ENCODE measurements at regions not wholly inside any gene's neighbourhood (a gene's known extent, or its start where the extent isn't known, plus 50 kb on each side); places are given as distances from the start of the nearest gene placed in this dataset.
A peak's percentile ranks its signal among the peaks of the same experiment; 100 is the strongest.

- Histone ChIP-seq H3K27ac (peak overlapping the region; percentile 78), H3K9me3 (ENCODE audit: insufficient read depth, low read depth) (no peaks in the 10 kb centered on the region), H3K36me3 (ENCODE audit: low read depth) (no peaks in the 10 kb centered on the region), H3K27me3 (ENCODE audit: insufficient read depth, low read depth) (no peaks in the 10 kb centered on the region), H2AFZ (no peak overlapping the region), H3K4me2 (no peak overlapping the region), H3K79me2 (ENCODE audit: low read depth) (no peaks in the 10 kb centered on the region), H3K9me2 (ENCODE audit: insufficient read depth) (no peaks in the 10 kb centered on the region), H3K4me3 (no peak overlapping the region), H3K4me1 (replicated peaks; ENCODE audit: insufficient read depth) (peaks cover 19% of the 10 kb centered on the region; the same call in 1 of the 2 replicates), H4K20me1 (ENCODE audit: insufficient read depth) (no peaks in the 10 kb centered on the region), H3F3A (ENCODE audit: insufficient read depth, low read depth) (no peaks in the 10 kb centered on the region; the same call in 1 of the 2 replicates)
- ChIA-PET CTCF (no interaction called here), POLR2A (ENCODE audit: unreplicated experiment) (interaction anchor here (0.5 kb wide), 1 partner anchor 19 kb away, joined by 4 read pairs; no protein-coding TSS in a partner anchor)
- no TSS peak for BruUV-seq (replicated peaks)
- intact Hi-C loops (cut with micrococcal nuclease; ENCODE audit: unreplicated experiment), result no loop called here
- no peak for TF ChIP-seq EZH2 (IDR thresholded peaks at IDR 0.05; ENCODE audit: low read depth)
- TF ChIP-seq CTCF (conservative IDR thresholded peaks at IDR 0.05), result no peak
- no peak for DNase-seq
Observed at GRCh38 chr10:4685491-4685890, 140.5 kb upstream of the AKR1E2 start.

GRCh38 chr10:4684434-4684833, 141.6 kb upstream of the AKR1E2 start:
- intact Hi-C loops (cut with micrococcal nuclease; ENCODE audit: unreplicated experiment), result no loop called here
- Histone ChIP-seq H3F3A (ENCODE audit: insufficient read depth, low read depth) (no peaks in the 10 kb centered on the region; the same call in 1 of the 2 replicates), H3K79me2 (ENCODE audit: low read depth) (no peaks in the 10 kb centered on the region), H3K36me3 (ENCODE audit: low read depth) (no peaks in the 10 kb centered on the region), H3K4me2 (no peak overlapping the region), H3K4me3 (no peak overlapping the region), H3K9me3 (ENCODE audit: insufficient read depth, low read depth) (no peaks in the 10 kb centered on the region), H3K27me3 (ENCODE audit: insufficient read depth, low read depth) (no peaks in the 10 kb centered on the region), H2AFZ (no peak overlapping the region), H3K27ac (no peak overlapping the region), H4K20me1 (ENCODE audit: insufficient read depth) (no peaks in the 10 kb centered on the region), H3K4me1 (replicated peaks; ENCODE audit: insufficient read depth) (peaks cover 19% of the 10 kb centered on the region; the same call in 1 of the 2 replicates), H3K9me2 (ENCODE audit: insufficient read depth) (no peaks in the 10 kb centered on the region)
- no TSS peak for BruUV-seq (replicated peaks)
- ChIA-PET POLR2A (ENCODE audit: unreplicated experiment) (no interaction called here), CTCF (no interaction called here)
- peak in 1 of 2 experiments; percentile 44 for DNase-seq
- TF ChIP-seq EZH2 (IDR thresholded peaks at IDR 0.05; ENCODE audit: low read depth) (no peak), CTCF (conservative IDR thresholded peaks at IDR 0.05) (no peak)

GRCh38 chr10:4683838-4684237, 142.2 kb upstream of the AKR1E2 start:
- DNase-seq, result no peak
- Histone ChIP-seq H3K9me3 (ENCODE audit: insufficient read depth, low read depth) (no peaks in the 10 kb centered on the region), H3K27me3 (ENCODE audit: insufficient read depth, low read depth) (no peaks in the 10 kb centered on the region), H3F3A (ENCODE audit: insufficient read depth, low read depth) (peaks cover under 1% of the 10 kb centered on the region; the same call in 1 of the 2 replicates), H3K36me3 (ENCODE audit: low read depth) (no peaks in the 10 kb centered on the region), H3K4me3 (no peak overlapping the region), H3K9me2 (ENCODE audit: insufficient read depth) (no peaks in the 10 kb centered on the region), H3K4me1 (replicated peaks; ENCODE audit: insufficient read depth) (peaks cover 20% of the 10 kb centered on the region), H3K27ac (no peak overlapping the region), H3K79me2 (ENCODE audit: low read depth) (no peaks in the 10 kb centered on the region), H4K20me1 (ENCODE audit: insufficient read depth) (no peaks in the 10 kb centered on the region), H3K4me2 (no peak overlapping the region), H2AFZ (no peak overlapping the region)
- intact Hi-C loops (cut with micrococcal nuclease; ENCODE audit: unreplicated experiment), result no loop called here
- TF ChIP-seq EZH2 (IDR thresholded peaks at IDR 0.05; ENCODE audit: low read depth) (no peak), CTCF (conservative IDR thresholded peaks at IDR 0.05) (no peak)
- no TSS peak for BruUV-seq (replicated peaks)
- ChIA-PET CTCF (interaction anchor here (0.7 kb wide), 1 partner anchor 58 kb away, joined by 3 read pairs; no protein-coding TSS in a partner anchor), POLR2A (ENCODE audit: unreplicated experiment) (no interaction called here)
